ENCODE measurements at regions not wholly inside any gene's neighbourhood (a gene's known extent, or its start where the extent isn't known, plus 50 kb on each side); places are given as distances from the start of the nearest gene placed in this dataset.

- Histone ChIP-seq H3K9me3 (ENCODE audit: low read length) (no peaks in the 10 kb centered on the region), H2AFZ (ENCODE audit: low read length) (no peak overlapping the region), H3K36me3 (replicated peaks in 1 of 2; ENCODE audit: control insufficient read depth in 1 of 2, insufficient read depth in 2 of 2, low read length in 2 of 2) (no peaks in the 10 kb centered on the region), H3K4me3 (replicated peaks in 1 of 3; ENCODE audit: insufficient read depth in 1 of 3, low read depth in 2 of 3, low read length in 3 of 3) (no peak overlapping the region), H3K27me3 (ENCODE audit: control insufficient read depth in 1 of 2, insufficient read depth in 2 of 2, low read length in 2 of 2) (peaks cover 0 to under 1% of the 10 kb centered on the region in 2 experiments; a peak in 1 of 5 replicates), H4K20me1 (ENCODE audit: insufficient read depth, low read length) (no peaks in the 10 kb centered on the region), H3K9ac (ENCODE audit: insufficient read depth, low read depth, low read length) (no peak overlapping the region), H3K27ac (ENCODE audit: extremely low read length, insufficient read depth, low read length) (no peak overlapping the region), H3K4me2 (ENCODE audit: low read depth, low read length) (no peak overlapping the region), H3K4me1 (ENCODE audit: insufficient read depth, low read length) (peaks cover 3% of the 10 kb centered on the region; the same call in 1 of the 2 replicates), H3K79me2 (ENCODE audit: insufficient read depth, low read length) (no peaks in the 10 kb centered on the region)
- in situ Hi-C loops (cut with HindIII; ENCODE audit: extremely low pct_ligation_motif_present, low pct_unique_long_range_greater_than_20kb) (no loop called here), intact Hi-C loops (cut with micrococcal nuclease; ENCODE audit: unreplicated experiment) (no loop called here)
- TF ChIP-seq ZNF576 (CRISPR knock-in tag; IDR thresholded peaks at IDR 0.05) (no peak), CREB1 (IDR thresholded peaks at IDR 0.05) (peak; percentile 54; the same call in 1 of the 2 replicates), CREB1 (CRISPR knock-in tag; IDR thresholded peaks at IDR 0.05) (no peak)
- ATAC-seq, result no peak
- no peak for DNase-seq (ENCODE audit: low spot score)
- no peak for FAIRE-seq
- BruUV-seq (replicated peaks), result no TSS peak
- ChIA-PET POLR2A (no interaction called here), CTCF (ENCODE audit: low intra/inter-chr PET ratio, low total read pairs) (no interaction called here)
- 25% methylated on average over 2 of the region's 2 CpGs for WGBS (ENCODE audit: low lambda C conversion rate)
Observed at GRCh38 chr2:177124371-177124770, 88.2 kb upstream of the HNRNPA3 start.

GRCh38 chr2:177127821-177128220 is 84.8 kb upstream of the HNRNPA3 start:
- ChIA-PET CTCF (ENCODE audit: low intra/inter-chr PET ratio, low total read pairs) (no interaction called here), POLR2A (no interaction called here)
- peak; percentile 47 to 89 for TF ChIP-seq REST (IDR thresholded peaks at IDR 0.05; ENCODE audit: borderline replicate concordance in 1 of 2, low read depth in 1 of 2, low read length in 2 of 2)
- TF ChIP-seq MIER2 (CRISPR knock-in tag; IDR thresholded peaks at IDR 0.05), result peak; percentile 88
- TF ChIP-seq TCF7L2 (IDR thresholded peaks at IDR 0.05; ENCODE audit: low read depth, low read length), result no peak
- TF ChIP-seq GPN1 (CRISPR knock-in tag; IDR thresholded peaks at IDR 0.05; ENCODE audit: borderline replicate concordance), result no peak
- 0 out of 2 replicates have a peak, but pooled peaks have one; percentile 49 for TF ChIP-seq EHMT2 (IDR thresholded peaks at IDR 0.05; ENCODE audit: borderline replicate concordance, low read depth, low read length)
- TF ChIP-seq ZNF800 (CRISPR knock-in tag; IDR thresholded peaks at IDR 0.05), result no peak
- Histone ChIP-seq H2AFZ (ENCODE audit: low read length) (no peak overlapping the region), H3K4me1 (ENCODE audit: insufficient read depth, low read length) (peaks cover 9% of the 10 kb centered on the region; the same call in 1 of the 2 replicates), H3K36me3 (replicated peaks in 1 of 2; ENCODE audit: control insufficient read depth in 1 of 2, insufficient read depth in 2 of 2, low read length in 2 of 2) (no peaks in the 10 kb centered on the region), H3K9me3 (ENCODE audit: low read length) (no peaks in the 10 kb centered on the region), H3K4me3 (replicated peaks in 1 of 3; ENCODE audit: insufficient read depth in 1 of 3, low read depth in 2 of 3, low read length in 3 of 3) (no peak overlapping the region), H3K79me2 (ENCODE audit: insufficient read depth, low read length) (no peaks in the 10 kb centered on the region), H3K27me3 (ENCODE audit: control insufficient read depth in 1 of 2, insufficient read depth in 2 of 2, low read length in 2 of 2) (peaks cover 0 to 19% of the 10 kb centered on the region in 2 experiments; a peak in 3 of 5 replicates), H4K20me1 (ENCODE audit: insufficient read depth, low read length) (no peaks in the 10 kb centered on the region), H3K4me2 (ENCODE audit: low read depth, low read length) (no peak overlapping the region), H3K27ac (ENCODE audit: extremely low read length, insufficient read depth, low read length) (no peak overlapping the region), H3K9ac (ENCODE audit: insufficient read depth, low read depth, low read length) (no peak overlapping the region)
- ATAC-seq (no peak), FAIRE-seq (no peak), DNase-seq (ENCODE audit: low spot score) (no peak)
- intact Hi-C loops (cut with micrococcal nuclease; ENCODE audit: unreplicated experiment) (no loop called here), in situ Hi-C loops (cut with HindIII; ENCODE audit: extremely low pct_ligation_motif_present, low pct_unique_long_range_greater_than_20kb) (no loop called here)
- no TSS peak for BruUV-seq (replicated peaks)
- 28% methylated on average over 6 of the region's 6 CpGs for WGBS (ENCODE audit: low lambda C conversion rate)

All from HepG2 (cell line).